OCI-LY1 (cell line): ENCODE measurements at regions not wholly inside any gene's neighbourhood (a gene's known extent, or its start where the extent isn't known, plus 50 kb on each side); places are given as distances from the start of the nearest gene placed in this dataset.

ENCODE experiments used
- EZH2 ChIP-seq: fragments of 200-600 bp; sonication (generic), shearing (Covaris generic); IDR thresholded peaks from 2 replicates; pipeline ENCODE4 v1.8.0; 2017; ENCODE audit warnings: borderline replicate concordance, mixed run types, mild to moderate bottlenecking, antibody characterized with exemption, low read length, moderate library complexity, mixed read lengths
- TF ChIP-seq, protein P1 (sequence below): fragments of 200-600 bp; sonication (generic), shearing (Covaris generic); IDR thresholded peaks from 2 replicates; pipeline ENCODE4 v1.5.1; 2017; ENCODE audit warnings: mild to moderate bottlenecking, antibody characterized with exemption, low read length, moderate library complexity, mixed read lengths

- TF ChIP-seq, protein P1, sequence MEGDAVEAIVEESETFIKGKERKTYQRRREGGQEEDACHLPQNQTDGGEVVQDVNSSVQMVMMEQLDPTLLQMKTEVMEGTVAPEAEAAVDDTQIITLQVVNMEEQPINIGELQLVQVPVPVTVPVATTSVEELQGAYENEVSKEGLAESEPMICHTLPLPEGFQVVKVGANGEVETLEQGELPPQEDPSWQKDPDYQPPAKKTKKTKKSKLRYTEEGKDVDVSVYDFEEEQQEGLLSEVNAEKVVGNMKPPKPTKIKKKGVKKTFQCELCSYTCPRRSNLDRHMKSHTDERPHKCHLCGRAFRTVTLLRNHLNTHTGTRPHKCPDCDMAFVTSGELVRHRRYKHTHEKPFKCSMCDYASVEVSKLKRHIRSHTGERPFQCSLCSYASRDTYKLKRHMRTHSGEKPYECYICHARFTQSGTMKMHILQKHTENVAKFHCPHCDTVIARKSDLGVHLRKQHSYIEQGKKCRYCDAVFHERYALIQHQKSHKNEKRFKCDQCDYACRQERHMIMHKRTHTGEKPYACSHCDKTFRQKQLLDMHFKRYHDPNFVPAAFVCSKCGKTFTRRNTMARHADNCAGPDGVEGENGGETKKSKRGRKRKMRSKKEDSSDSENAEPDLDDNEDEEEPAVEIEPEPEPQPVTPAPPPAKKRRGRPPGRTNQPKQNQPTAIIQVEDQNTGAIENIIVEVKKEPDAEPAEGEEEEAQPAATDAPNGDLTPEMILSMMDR, result no peak
- TF ChIP-seq EZH2, result no peak
Observed at GRCh38 chr16:66130296-66130905, 236.1 kb upstream of the CDH5 start.
